ENCODE measurements at regions not wholly inside any gene's neighbourhood (a gene's known extent, or its start where the extent isn't known, plus 50 kb on each side); places are given as distances from the start of the nearest gene placed in this dataset.

GRCh38 chr11:80007616-80008015 lies 566.8 kb upstream of the TENM4 start:
- H3K4me2 ChIP-seq (ENCODE audit: low read length, poor library complexity, severe bottlenecking): no peak overlapping the region
- H3K79me1 ChIP-seq (replicated peaks; ENCODE audit: low read length, poor library complexity, severe bottlenecking): no peaks in the 10 kb centered on the region
- H2BK15ac ChIP-seq (ENCODE audit: low read depth, poor library complexity, severe bottlenecking): no peak overlapping the region
- H2BK12ac ChIP-seq (ENCODE audit: low read length in 2 of 2): no peak overlapping the region
- no peak for DNase-seq
- no peak overlapping the region for H2AFZ ChIP-seq (ENCODE audit: low read depth, low read length)
- H3K27me3 ChIP-seq (ENCODE audit: control insufficient read depth in 1 of 2, insufficient read depth in 1 of 2, low read length in 2 of 2): no peaks in the 10 kb centered on the region
- H3K36me3 ChIP-seq (ENCODE audit: control insufficient read depth in 1 of 2, insufficient read depth in 2 of 2, low read depth in 1 of 2, low read length in 2 of 2): no peaks in the 10 kb centered on the region
- H3K18ac ChIP-seq (ENCODE audit: low read depth in 1 of 2, low read length in 2 of 2): no peak overlapping the region
- no peak overlapping the region for H2BK5ac ChIP-seq (ENCODE audit: low read depth, low read length, poor library complexity, severe bottlenecking)
- H3K9ac ChIP-seq (ENCODE audit: low read length): no peak overlapping the region
- no peak overlapping the region for H4K8ac ChIP-seq (ENCODE audit: low read length)
- H3K4me3 ChIP-seq (ENCODE audit: insufficient read depth in 1 of 2, low read depth in 1 of 2, low read length in 2 of 2): no peak overlapping the region
- H3K4me1 ChIP-seq (ENCODE audit: control insufficient read depth, insufficient read depth, low read depth, low read length): peaks cover 2% of the 10 kb centered on the region
- H3K14ac ChIP-seq (ENCODE audit: low read length in 2 of 2): no peak overlapping the region
- H3K27ac ChIP-seq (ENCODE audit: low read length, poor library complexity, severe bottlenecking): peak overlapping the region; percentile 50
- no peak overlapping the region for H3K23ac ChIP-seq (ENCODE audit: low read length in 2 of 2)
- no peak overlapping the region for H2AK5ac ChIP-seq (ENCODE audit: low read length, severe bottlenecking)
- H4K91ac ChIP-seq (ENCODE audit: low read length): no peak overlapping the region
- H3K4ac ChIP-seq (ENCODE audit: low read depth in 1 of 2, low read length in 2 of 2): no peak overlapping the region
- no peak overlapping the region for H2BK120ac ChIP-seq (ENCODE audit: low read depth, low read length)
- peaks cover 8% of the 10 kb centered on the region for H3K9me3 ChIP-seq (ENCODE audit: control insufficient read depth, low read length)
- 79% methylated on average over 3 of the region's 6 CpGs for WGBS

- no peak overlapping the region for H3K4ac ChIP-seq (ENCODE audit: low read depth in 1 of 2, low read length in 2 of 2)
- H4K91ac ChIP-seq (ENCODE audit: low read length): no peak overlapping the region
- H3K14ac ChIP-seq (ENCODE audit: low read length in 2 of 2): no peak overlapping the region
- H3K79me1 ChIP-seq (replicated peaks; ENCODE audit: low read length, poor library complexity, severe bottlenecking): no peaks in the 10 kb centered on the region
- no peaks in the 10 kb centered on the region for H3K4me1 ChIP-seq (ENCODE audit: control insufficient read depth, insufficient read depth, low read depth, low read length)
- no peak overlapping the region for H2AFZ ChIP-seq (ENCODE audit: low read depth, low read length)
- H4K8ac ChIP-seq (ENCODE audit: low read length): no peak overlapping the region
- no peak overlapping the region for H3K4me2 ChIP-seq (ENCODE audit: low read length, poor library complexity, severe bottlenecking)
- no peak overlapping the region for H3K4me3 ChIP-seq (ENCODE audit: insufficient read depth in 1 of 2, low read depth in 1 of 2, low read length in 2 of 2)
- no peaks in the 10 kb centered on the region for H3K36me3 ChIP-seq (ENCODE audit: control insufficient read depth in 1 of 2, insufficient read depth in 2 of 2, low read depth in 1 of 2, low read length in 2 of 2)
- no peak overlapping the region for H2BK120ac ChIP-seq (ENCODE audit: low read depth, low read length)
- H3K9me3 ChIP-seq (ENCODE audit: control insufficient read depth, low read length): no peaks in the 10 kb centered on the region
- H2BK15ac ChIP-seq (ENCODE audit: low read depth, poor library complexity, severe bottlenecking): no peak overlapping the region
- no peak overlapping the region for H3K27ac ChIP-seq (ENCODE audit: low read length, poor library complexity, severe bottlenecking)
- H3K9ac ChIP-seq (ENCODE audit: low read length): no peak overlapping the region
- 73% methylated on average over 3 of the region's 3 CpGs for WGBS
- no peak overlapping the region for H3K18ac ChIP-seq (ENCODE audit: low read depth in 1 of 2, low read length in 2 of 2)
- H3K27me3 ChIP-seq (ENCODE audit: control insufficient read depth in 1 of 2, insufficient read depth in 1 of 2, low read length in 2 of 2): no peaks in the 10 kb centered on the region
- no peak for DNase-seq
- H2AK5ac ChIP-seq (ENCODE audit: low read length, severe bottlenecking): no peak overlapping the region
- H2BK12ac ChIP-seq (ENCODE audit: low read length in 2 of 2): no peak overlapping the region
- H2BK5ac ChIP-seq (ENCODE audit: low read depth, low read length, poor library complexity, severe bottlenecking): no peak overlapping the region
- H3K23ac ChIP-seq (ENCODE audit: low read length in 2 of 2): no peak overlapping the region
Observed at GRCh38 chr11:79990141-79990540, 549.3 kb upstream of the TENM4 start.

- H3K4me1 ChIP-seq (ENCODE audit: control insufficient read depth, insufficient read depth, low read depth, low read length): no peaks in the 10 kb centered on the region
- no peaks in the 10 kb centered on the region for H3K36me3 ChIP-seq (ENCODE audit: control insufficient read depth in 1 of 2, insufficient read depth in 2 of 2, low read depth in 1 of 2, low read length in 2 of 2)
- no peak overlapping the region for H2BK5ac ChIP-seq (ENCODE audit: low read depth, low read length, poor library complexity, severe bottlenecking)
- H3K79me1 ChIP-seq (replicated peaks; ENCODE audit: low read length, poor library complexity, severe bottlenecking): no peaks in the 10 kb centered on the region
- no peaks in the 10 kb centered on the region for H3K9me3 ChIP-seq (ENCODE audit: control insufficient read depth, low read length)
- no peak overlapping the region for H3K4me2 ChIP-seq (ENCODE audit: low read length, poor library complexity, severe bottlenecking)
- H3K27me3 ChIP-seq (ENCODE audit: control insufficient read depth in 1 of 2, insufficient read depth in 1 of 2, low read length in 2 of 2): no peaks in the 10 kb centered on the region
- H2BK120ac ChIP-seq (ENCODE audit: low read depth, low read length): no peak overlapping the region
- WGBS: 98% methylated on average over 3 of the region's 4 CpGs
- no peak overlapping the region for H3K23ac ChIP-seq (ENCODE audit: low read length in 2 of 2)
- no peak overlapping the region for H3K27ac ChIP-seq (ENCODE audit: low read length, poor library complexity, severe bottlenecking)
- no peak overlapping the region for H4K91ac ChIP-seq (ENCODE audit: low read length)
- H3K4me3 ChIP-seq (ENCODE audit: insufficient read depth in 1 of 2, low read depth in 1 of 2, low read length in 2 of 2): no peak overlapping the region
- no peak overlapping the region for H2BK15ac ChIP-seq (ENCODE audit: low read depth, poor library complexity, severe bottlenecking)
- DNase-seq: no peak
- no peak overlapping the region for H2BK12ac ChIP-seq (ENCODE audit: low read length in 2 of 2)
- no peak overlapping the region for H3K18ac ChIP-seq (ENCODE audit: low read depth in 1 of 2, low read length in 2 of 2)
- H3K9ac ChIP-seq (ENCODE audit: low read length): no peak overlapping the region
- no peak overlapping the region for H2AK5ac ChIP-seq (ENCODE audit: low read length, severe bottlenecking)
- no peak overlapping the region for H4K8ac ChIP-seq (ENCODE audit: low read length)
- no peak overlapping the region for H3K14ac ChIP-seq (ENCODE audit: low read length in 2 of 2)
- no peak overlapping the region for H2AFZ ChIP-seq (ENCODE audit: low read depth, low read length)
- H3K4ac ChIP-seq (ENCODE audit: low read depth in 1 of 2, low read length in 2 of 2): no peak overlapping the region
Observed at GRCh38 chr11:79982185-79982584, 541.4 kb upstream of the TENM4 start.

- no peak overlapping the region for H4K8ac ChIP-seq (ENCODE audit: low read length)
- H3K23ac ChIP-seq (ENCODE audit: low read length in 2 of 2): no peak overlapping the region
- H4K91ac ChIP-seq (ENCODE audit: low read length): no peak overlapping the region
- H3K4me2 ChIP-seq (ENCODE audit: low read length, poor library complexity, severe bottlenecking): no peak overlapping the region
- no peak overlapping the region for H2BK12ac ChIP-seq (ENCODE audit: low read length in 2 of 2)
- no peak overlapping the region for H2AFZ ChIP-seq (ENCODE audit: low read depth, low read length)
- no peak overlapping the region for H3K14ac ChIP-seq (ENCODE audit: low read length in 2 of 2)
- no peak overlapping the region for H3K4ac ChIP-seq (ENCODE audit: low read depth in 1 of 2, low read length in 2 of 2)
- no peaks in the 10 kb centered on the region for H3K9me3 ChIP-seq (ENCODE audit: control insufficient read depth, low read length)
- no peak overlapping the region for H2BK15ac ChIP-seq (ENCODE audit: low read depth, poor library complexity, severe bottlenecking)
- H2BK5ac ChIP-seq (ENCODE audit: low read depth, low read length, poor library complexity, severe bottlenecking): no peak overlapping the region
- no peaks in the 10 kb centered on the region for H3K4me1 ChIP-seq (ENCODE audit: control insufficient read depth, insufficient read depth, low read depth, low read length)
- H3K4me3 ChIP-seq (ENCODE audit: insufficient read depth in 1 of 2, low read depth in 1 of 2, low read length in 2 of 2): no peak overlapping the region
- no peak overlapping the region for H3K18ac ChIP-seq (ENCODE audit: low read depth in 1 of 2, low read length in 2 of 2)
- DNase-seq: no peak
- H2AK5ac ChIP-seq (ENCODE audit: low read length, severe bottlenecking): no peak overlapping the region
- no peak overlapping the region for H3K9ac ChIP-seq (ENCODE audit: low read length)
- no peaks in the 10 kb centered on the region for H3K27me3 ChIP-seq (ENCODE audit: control insufficient read depth in 1 of 2, insufficient read depth in 1 of 2, low read length in 2 of 2)
- no peak overlapping the region for H3K27ac ChIP-seq (ENCODE audit: low read length, poor library complexity, severe bottlenecking)
- no peak overlapping the region for H2BK120ac ChIP-seq (ENCODE audit: low read depth, low read length)
- no peaks in the 10 kb centered on the region for H3K79me1 ChIP-seq (replicated peaks; ENCODE audit: low read length, poor library complexity, severe bottlenecking)
- no peaks in the 10 kb centered on the region for H3K36me3 ChIP-seq (ENCODE audit: control insufficient read depth in 1 of 2, insufficient read depth in 2 of 2, low read depth in 1 of 2, low read length in 2 of 2)
Observed at GRCh38 chr11:79980916-79981315, 540.1 kb upstream of the TENM4 start.
